ENCODE measurements at regions not wholly inside any gene's neighbourhood (a gene's known extent, or its start where the extent isn't known, plus 50 kb on each side); places are given as distances from the start of the nearest gene placed in this dataset.

GRCh38 chr1:39116116-39116607 lies 88.3 kb upstream of the MACF1 start:
- no peak for DNase-seq (ENCODE audit: low read depth)
- H3K4me3 ChIP-seq (ENCODE audit: low read depth, low read length): no peak overlapping the region
- no peak for TF ChIP-seq CTCF (IDR thresholded peaks at IDR 0.05; ENCODE audit: control insufficient read depth, extremely low read depth, insufficient read depth)

GRCh38 chr1:39116860-39117728 lies 87.4 kb upstream of the MACF1 start:
- H3K4me3 ChIP-seq (ENCODE audit: low read depth, low read length): 0 out of 2 replicates have a peak overlapping the region, but pooled peaks have one; percentile 3
- no peak for TF ChIP-seq CTCF (IDR thresholded peaks at IDR 0.05; ENCODE audit: control insufficient read depth, extremely low read depth, insufficient read depth)
- DNase-seq (ENCODE audit: low read depth): peak; percentile 91

- TF ChIP-seq CTCF (IDR thresholded peaks at IDR 0.05; ENCODE audit: control insufficient read depth, extremely low read depth, insufficient read depth): no peak
- DNase-seq (ENCODE audit: low read depth): no peak
These were observed 86.5 kb upstream of the MACF1 start for GRCh38 chr1:39117899-39118450.

DNA sequence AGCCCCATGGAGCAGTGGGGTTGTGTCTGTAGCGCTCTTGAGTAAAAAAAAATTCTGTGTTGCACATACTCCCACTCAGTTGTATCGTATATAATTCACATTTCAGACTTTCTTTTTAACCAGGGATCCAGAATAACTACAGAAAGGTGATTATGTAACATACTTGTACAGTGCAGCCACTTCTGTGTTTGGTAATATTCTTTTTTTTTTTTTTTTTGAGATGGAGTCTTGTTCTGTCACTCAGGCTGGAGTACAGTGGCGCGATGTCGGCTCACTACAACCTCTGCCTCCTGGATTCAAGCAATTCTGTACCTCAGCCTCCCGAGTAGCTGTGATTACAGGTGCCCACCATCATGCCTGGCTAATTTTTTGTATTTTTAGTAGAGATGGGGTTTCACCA lies 82.4 kb upstream of the MACF1 start:
- H3K4me3 ChIP-seq (ENCODE audit: low read depth, low read length): no peak overlapping the region
- TF ChIP-seq CTCF (IDR thresholded peaks at IDR 0.05; ENCODE audit: control insufficient read depth, extremely low read depth, insufficient read depth): no peak
- no peak for DNase-seq (ENCODE audit: low read depth)

More at GRCh38 chr1:39117899-39118450, 86.5 kb upstream of the MACF1 start:
- no peak overlapping the region for H3K4me3 ChIP-seq (ENCODE audit: low read depth, low read length)

DNA sequence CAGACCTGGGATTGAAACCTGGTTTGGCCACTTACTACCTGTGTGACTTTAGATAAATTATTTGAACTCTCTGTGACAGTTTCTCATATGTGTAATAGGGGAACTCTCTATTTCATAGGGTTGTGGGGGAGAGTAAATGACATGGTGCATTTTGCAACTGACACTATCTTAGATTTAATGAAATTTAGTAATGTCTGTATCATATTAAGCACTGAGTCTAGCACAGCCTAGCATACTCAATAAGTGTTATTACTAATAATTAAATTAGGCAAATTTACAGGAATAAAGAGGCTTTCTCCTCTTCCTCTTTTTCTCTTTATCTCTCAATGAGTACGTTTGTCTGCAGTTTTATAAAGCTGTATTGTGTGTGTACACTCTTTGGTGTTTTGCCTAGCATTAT lies 80.2 kb upstream of the MACF1 start:
- no peak for TF ChIP-seq CTCF (IDR thresholded peaks at IDR 0.05; ENCODE audit: control insufficient read depth, extremely low read depth, insufficient read depth)
- DNase-seq (ENCODE audit: low read depth): no peak
- no peak overlapping the region for H3K4me3 ChIP-seq (ENCODE audit: low read depth, low read length)

DNA sequence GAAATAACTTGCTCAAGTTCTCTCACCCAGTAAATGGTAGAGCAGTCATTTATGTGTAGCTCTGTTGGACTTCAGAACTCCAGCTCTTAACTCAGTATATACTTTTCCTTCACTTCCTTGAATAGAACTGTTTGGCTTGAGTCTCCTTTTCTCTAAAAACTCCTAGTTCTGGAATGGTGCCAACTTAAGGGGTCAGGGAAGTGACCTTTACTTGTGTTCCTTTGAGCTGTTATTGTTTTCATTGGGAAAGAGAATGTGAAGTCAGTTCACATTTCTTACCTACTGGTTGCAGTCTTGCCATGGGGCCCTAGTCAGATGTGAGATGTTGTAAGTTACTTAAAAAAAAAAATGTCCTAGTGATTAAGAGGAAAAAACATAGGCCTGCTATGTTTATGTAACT lies 77.0 kb upstream of the MACF1 start:
- no peak for TF ChIP-seq CTCF (IDR thresholded peaks at IDR 0.05; ENCODE audit: control insufficient read depth, extremely low read depth, insufficient read depth)
- no peak overlapping the region for H3K4me3 ChIP-seq (ENCODE audit: low read depth, low read length)
- no peak for DNase-seq (ENCODE audit: low read depth)

Measured in LNCaP clone FGC (cell line).